ENCODE measurements at regions not wholly inside any gene's neighbourhood (a gene's known extent, or its start where the extent isn't known, plus 50 kb on each side); places are given as distances from the start of the nearest gene placed in this dataset.

- no peak for TF ChIP-seq CTCF (IDR thresholded peaks at IDR 0.05; ENCODE audit: insufficient read depth in 1 of 2, low read depth in 1 of 2, low read length in 1 of 2, severe bottlenecking in 1 of 2, unreplicated experiment in 1 of 2)
- no TSS peak for BruUV-seq (replicated peaks)
- CTCF ChIA-PET = no interaction called here
Measured at GRCh38 chr11:35879361-35879760, 64.5 kb upstream of the LDLRAD3 start.

GRCh38 chr11:35886759-35887158 lies 57.1 kb upstream of the LDLRAD3 start:
- no peaks in the 10 kb centered on the region for H3K9me3 Mint-ChIP-seq (ENCODE audit: unreplicated experiment)
- POLR2A ChIA-PET = no interaction called here

More at GRCh38 chr11:35879361-35879760, 64.5 kb upstream of the LDLRAD3 start:
- no peaks in the 10 kb centered on the region for H3K4me1 ChIP-seq
- H3K4me3 Mint-ChIP-seq (ENCODE audit: unreplicated experiment) = no peak overlapping the region
- POLR2A ChIA-PET = no interaction called here
- DNase-seq = no peak
- no peak overlapping the region for H3K4me3 ChIP-seq (ENCODE audit: low read depth, low read length)
- intact Hi-C loops (cut with micrococcal nuclease; ENCODE audit: unreplicated experiment) = no loop called here
- no peak overlapping the region for H3K27ac Mint-ChIP-seq (ENCODE audit: unreplicated experiment)
- H3K36me3 ChIP-seq (ENCODE audit: control insufficient read depth, insufficient read depth, low read length) = no peaks in the 10 kb centered on the region
- H3K27me3 ChIP-seq (replicated peaks; ENCODE audit: control insufficient read depth, insufficient read depth, low read length) = no peaks in the 10 kb centered on the region
- H3K9me3 Mint-ChIP-seq (ENCODE audit: unreplicated experiment) = no peaks in the 10 kb centered on the region
- H3K9me3 ChIP-seq = no peaks in the 10 kb centered on the region
- no peaks in the 10 kb centered on the region for H3K4me1 Mint-ChIP-seq (ENCODE audit: low read depth, unreplicated experiment)
- H3K36me3 Mint-ChIP-seq (ENCODE audit: insufficient read depth, unreplicated experiment) = no peaks in the 10 kb centered on the region
- peaks cover 10% of the 10 kb centered on the region for H3K27me3 Mint-ChIP-seq (ENCODE audit: insufficient read depth, unreplicated experiment)

GRCh38 chr11:35887737-35888136 lies 56.1 kb upstream of the LDLRAD3 start:
- Histone ChIP-seq H3K4me3 (ENCODE audit: low read depth, low read length) (no peak overlapping the region), H3K4me1 (no peaks in the 10 kb centered on the region), H3K9me3 (no peaks in the 10 kb centered on the region), H3K36me3 (ENCODE audit: control insufficient read depth, insufficient read depth, low read length) (no peaks in the 10 kb centered on the region), H3K27me3 (replicated peaks; ENCODE audit: control insufficient read depth, insufficient read depth, low read length) (no peaks in the 10 kb centered on the region)
- ChIA-PET POLR2A (no interaction called here), CTCF (no interaction called here)
- TF ChIP-seq CTCF (IDR thresholded peaks at IDR 0.05; ENCODE audit: insufficient read depth in 1 of 2, low read depth in 1 of 2, low read length in 1 of 2, severe bottlenecking in 1 of 2, unreplicated experiment in 1 of 2) = no peak
- H3K9me3 Mint-ChIP-seq (ENCODE audit: unreplicated experiment) = no peaks in the 10 kb centered on the region
- no peak overlapping the region for H3K27ac Mint-ChIP-seq (ENCODE audit: unreplicated experiment)
- H3K4me3 Mint-ChIP-seq (ENCODE audit: unreplicated experiment) = no peak overlapping the region
- H3K4me1 Mint-ChIP-seq (ENCODE audit: low read depth, unreplicated experiment) = peaks cover 6% of the 10 kb centered on the region
- DNase-seq = no peak
- intact Hi-C loops (cut with micrococcal nuclease; ENCODE audit: unreplicated experiment) = no loop called here
- H3K36me3 Mint-ChIP-seq (ENCODE audit: insufficient read depth, unreplicated experiment) = no peaks in the 10 kb centered on the region
- peaks cover 5% of the 10 kb centered on the region for H3K27me3 Mint-ChIP-seq (ENCODE audit: insufficient read depth, unreplicated experiment)
- no TSS peak for BruUV-seq (replicated peaks)

More at GRCh38 chr11:35886759-35887158, 57.1 kb upstream of the LDLRAD3 start:
- H3K27ac Mint-ChIP-seq (ENCODE audit: unreplicated experiment) = no peak overlapping the region
- no TSS peak for BruUV-seq (replicated peaks)
- H3K27me3 Mint-ChIP-seq (ENCODE audit: insufficient read depth, unreplicated experiment) = peaks cover 5% of the 10 kb centered on the region
- no peaks in the 10 kb centered on the region for H3K4me1 ChIP-seq
- DNase-seq = no peak
- no peak overlapping the region for H3K4me3 Mint-ChIP-seq (ENCODE audit: unreplicated experiment)
- H3K27me3 ChIP-seq (replicated peaks; ENCODE audit: control insufficient read depth, insufficient read depth, low read length) = no peaks in the 10 kb centered on the region
- intact Hi-C loops (cut with micrococcal nuclease; ENCODE audit: unreplicated experiment) = no loop called here
- CTCF ChIA-PET = no interaction called here
- H3K36me3 ChIP-seq (ENCODE audit: control insufficient read depth, insufficient read depth, low read length) = no peaks in the 10 kb centered on the region
- H3K4me3 ChIP-seq (ENCODE audit: low read depth, low read length) = no peak overlapping the region
- TF ChIP-seq CTCF (IDR thresholded peaks at IDR 0.05; ENCODE audit: insufficient read depth in 1 of 2, low read depth in 1 of 2, low read length in 1 of 2, severe bottlenecking in 1 of 2, unreplicated experiment in 1 of 2) = no peak
- H3K36me3 Mint-ChIP-seq (ENCODE audit: insufficient read depth, unreplicated experiment) = no peaks in the 10 kb centered on the region
- H3K9me3 ChIP-seq = no peaks in the 10 kb centered on the region
- H3K4me1 Mint-ChIP-seq (ENCODE audit: low read depth, unreplicated experiment) = peaks cover 6% of the 10 kb centered on the region
